ENCODE measurements at regions not wholly inside any gene's neighbourhood (a gene's known extent, or its start where the extent isn't known, plus 50 kb on each side); places are given as distances from the start of the nearest gene placed in this dataset.
"Not testable (repeated sequence)": the region's sequence is repeated elsewhere in the genome, so short reads cannot be mapped to it uniquely, and the experiment has no call there.

DNA sequence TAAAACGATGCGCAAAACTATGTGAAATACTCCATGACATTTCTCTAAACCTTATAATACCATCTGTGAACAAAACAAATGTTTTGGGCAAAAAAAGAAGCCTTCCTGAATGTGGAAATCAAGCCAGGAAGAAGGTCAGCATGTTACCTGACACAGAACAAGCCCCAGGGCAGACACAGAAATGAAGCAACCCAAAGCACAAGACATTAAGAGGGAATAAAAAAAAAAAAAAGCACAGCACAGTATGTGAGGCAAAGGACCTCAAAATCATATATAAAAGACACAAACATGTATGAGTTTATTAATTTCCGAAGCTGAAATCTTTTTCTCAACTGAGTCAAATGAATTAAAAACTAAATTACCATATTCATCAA is 161.8 kb downstream of the SKIDA1 start:
- DNase-seq: no peak

DNA sequence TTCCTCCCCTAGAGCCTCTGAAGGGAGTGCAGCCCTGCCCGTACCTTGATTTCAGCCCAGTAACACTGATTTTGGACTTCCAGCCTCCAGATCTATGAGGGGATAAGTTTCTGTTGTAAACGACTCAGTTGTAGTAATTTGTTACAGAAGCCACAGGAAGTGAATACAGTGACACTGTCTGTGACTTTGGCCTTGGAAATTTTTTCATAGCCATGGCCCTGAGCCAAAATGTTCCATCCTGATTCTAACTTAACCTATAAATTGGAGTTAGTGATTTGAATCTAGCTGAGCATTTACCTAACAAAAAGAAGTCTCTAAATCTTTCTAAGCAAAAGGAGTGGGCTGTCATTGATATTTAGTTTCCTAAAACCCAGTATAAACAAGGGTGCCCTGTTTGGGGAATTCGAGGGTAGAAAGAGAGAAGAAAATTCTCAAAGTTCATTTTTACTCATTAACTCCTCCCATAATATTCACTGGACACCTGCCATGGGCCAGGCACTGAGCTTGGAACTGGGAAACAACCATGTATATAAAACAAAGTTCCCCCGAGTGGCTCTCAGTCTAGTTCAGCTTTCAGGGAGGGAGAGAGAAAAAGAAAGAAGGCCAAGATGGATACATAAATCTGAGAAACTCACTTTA is 162.3 kb downstream of the SKIDA1 start:
- no peak for DNase-seq

DNA sequence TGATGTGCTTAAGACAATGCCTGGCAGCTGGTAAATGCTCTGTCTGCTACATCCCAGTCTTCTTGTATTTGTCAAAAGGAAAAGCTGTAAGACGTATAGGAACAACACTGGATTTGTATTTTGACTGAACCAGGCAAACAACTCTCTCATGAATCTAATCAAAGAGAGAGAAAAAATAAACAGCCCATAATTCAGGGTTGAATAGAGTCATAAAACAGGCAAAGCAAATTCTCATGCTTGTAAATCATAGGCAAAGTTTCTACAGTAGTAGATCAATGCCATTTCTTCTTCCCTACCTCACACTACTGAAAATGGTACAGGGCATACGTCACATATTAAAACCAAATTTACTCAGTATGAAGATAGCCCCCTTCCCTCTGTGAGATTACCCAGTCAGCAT is 166.3 kb downstream of the SKIDA1 start:
- DNase-seq: no peak

DNA sequence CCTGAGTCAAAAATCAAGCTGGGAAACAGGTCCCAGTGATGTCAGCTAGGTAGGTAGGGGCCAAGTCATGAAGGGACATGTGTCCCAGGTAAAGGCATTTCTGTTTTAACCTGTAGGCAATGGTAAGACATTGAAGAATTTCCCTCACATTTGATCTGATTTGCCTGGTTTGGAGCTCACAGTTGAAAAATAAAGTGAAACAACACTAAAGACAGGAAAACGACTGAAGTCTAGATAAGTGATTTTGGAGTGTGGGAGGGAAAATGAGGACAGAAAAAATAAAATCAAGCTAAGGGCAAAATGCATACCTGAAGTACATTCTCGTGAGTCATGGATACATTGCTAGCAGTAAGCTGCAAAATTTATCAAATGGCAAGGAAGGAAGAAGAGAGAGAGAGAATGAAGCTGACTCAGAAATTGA is 169.9 kb downstream of the SKIDA1 start:
- no peak for DNase-seq

DNA sequence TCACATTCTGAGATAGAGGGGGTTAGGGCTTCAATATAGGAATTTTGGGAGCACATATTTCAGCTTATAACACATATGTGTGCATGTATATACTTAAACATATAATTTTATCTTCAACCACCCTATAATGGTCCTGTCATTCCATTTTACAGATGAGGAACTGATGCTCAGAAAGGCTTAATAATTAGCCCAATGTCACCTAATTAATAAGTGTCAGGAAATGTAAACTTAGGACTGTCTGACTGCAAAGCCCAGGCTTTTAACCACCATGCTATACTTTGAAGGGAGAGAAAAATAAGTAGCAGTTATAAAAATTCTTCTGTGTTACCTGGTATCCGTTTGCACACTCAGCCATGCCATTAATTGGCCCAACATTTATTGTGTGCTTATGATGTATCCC is 172.6 kb downstream of the SKIDA1 start:
- no peak for DNase-seq

DNA sequence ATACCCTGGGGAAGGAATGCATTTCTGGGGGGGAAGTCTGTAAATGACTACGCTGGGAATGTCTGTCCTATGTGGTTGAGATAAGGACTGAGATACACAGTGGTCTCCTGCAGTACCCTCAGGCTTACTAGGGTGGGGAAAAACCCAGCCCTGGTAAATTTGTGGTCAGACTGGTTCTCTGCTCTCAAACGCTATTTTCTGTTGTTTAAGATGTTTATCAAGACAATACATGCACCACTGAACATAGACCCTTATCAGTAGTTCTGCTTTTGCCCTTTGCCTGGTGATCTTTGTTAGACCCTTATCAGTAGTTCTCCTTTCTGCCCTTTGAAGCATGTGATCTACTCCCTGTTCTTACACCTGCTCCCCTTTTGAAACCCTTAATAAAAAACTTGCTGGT is 173.9 kb downstream of the SKIDA1 start:
- DNase-seq: not testable (repeated sequence)

DNA sequence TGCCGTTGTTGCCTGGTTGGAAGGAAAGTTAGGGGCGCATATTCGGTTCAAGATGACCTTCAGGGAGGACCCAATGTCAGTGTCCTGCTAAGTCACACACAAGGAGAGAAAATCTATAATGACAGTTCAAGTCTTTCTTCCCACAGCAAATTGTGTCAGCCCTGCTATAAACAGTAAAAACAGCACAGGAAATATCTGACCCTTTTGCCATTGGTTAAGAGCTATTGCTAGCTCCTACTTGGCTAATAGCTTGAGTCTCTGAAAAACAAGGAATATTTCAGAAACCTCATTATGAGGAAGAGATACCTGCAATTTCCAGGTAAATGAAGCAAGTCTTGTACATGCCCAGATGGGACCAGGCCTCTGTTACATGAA is 175.6 kb downstream of the SKIDA1 start:
- DNase-seq: no peak

DNA sequence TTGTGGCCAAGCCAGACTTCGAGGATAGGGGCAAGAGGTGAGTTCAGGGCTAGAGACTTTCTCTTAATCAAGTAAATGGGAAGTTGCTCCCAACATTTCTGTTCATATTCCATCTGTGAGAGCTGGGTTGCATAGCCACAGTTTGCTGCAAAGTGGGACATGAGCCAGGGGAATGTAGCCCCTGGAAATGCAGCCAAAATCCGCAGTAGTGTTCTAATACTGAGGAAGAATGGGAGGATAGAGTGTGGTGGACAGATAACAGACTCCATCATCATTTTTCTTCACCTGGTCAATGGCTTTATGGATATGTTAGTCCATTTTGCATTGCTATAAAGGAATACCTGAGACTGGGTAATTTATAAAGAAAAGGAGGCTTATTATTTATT is 177.7 kb downstream of the SKIDA1 start:
- no peak for DNase-seq

DNA sequence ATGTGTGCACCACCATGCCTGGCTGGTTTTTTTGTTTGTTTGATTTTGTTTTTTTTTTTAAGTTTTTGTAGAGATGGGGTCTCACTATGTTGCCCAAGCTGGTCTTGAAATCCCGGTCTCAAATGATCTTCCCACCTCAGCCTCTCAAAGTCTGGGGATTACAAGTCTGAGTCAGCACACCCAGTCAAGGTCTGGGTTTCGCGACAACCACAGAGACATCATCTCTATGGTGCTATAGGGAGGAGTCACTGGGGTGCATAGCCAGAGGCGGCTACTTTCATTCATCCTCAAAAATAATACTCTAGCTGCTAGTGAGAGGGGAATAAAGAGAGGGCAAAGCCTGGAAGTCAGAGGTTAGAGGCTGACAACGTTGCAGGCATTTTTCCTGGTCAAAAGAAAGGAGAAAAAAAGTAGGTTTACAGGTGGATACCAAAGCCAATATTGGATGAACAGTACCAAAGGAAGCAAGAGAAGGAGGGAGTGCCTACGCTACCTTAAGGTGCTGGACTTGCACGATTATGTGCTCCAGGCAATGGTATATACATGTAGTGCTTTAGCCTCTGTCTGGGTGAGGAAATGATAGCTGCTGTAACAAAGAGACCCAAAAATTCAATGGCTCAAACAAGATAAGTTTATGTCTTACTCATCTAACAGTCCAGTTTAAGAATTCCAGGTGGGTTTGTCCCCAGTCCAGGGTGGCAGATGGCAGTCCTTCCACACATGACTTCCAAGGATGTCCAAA is 178.3 kb downstream of the SKIDA1 start:
- DNase-seq: no peak

DNA sequence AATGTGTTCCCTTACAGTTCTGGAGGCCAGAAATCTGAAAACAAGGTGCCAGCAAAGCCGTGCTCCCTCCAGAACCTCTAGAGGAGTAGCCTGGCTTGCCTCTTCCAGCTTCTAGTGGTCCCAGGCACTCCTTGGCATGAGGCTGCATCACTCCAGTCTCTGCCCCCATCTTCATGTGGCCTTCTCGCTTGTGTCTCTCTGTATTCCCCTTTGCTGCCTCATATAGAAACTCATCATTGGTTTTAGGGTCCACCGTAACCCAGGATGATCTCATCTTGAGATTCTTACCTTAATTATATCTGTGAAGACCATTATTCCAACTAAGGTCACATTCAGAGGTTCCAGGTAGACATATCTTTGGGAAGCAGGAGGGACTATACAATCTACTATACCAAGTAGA is 182.4 kb downstream of the SKIDA1 start:
- DNase-seq: no peak

DNA sequence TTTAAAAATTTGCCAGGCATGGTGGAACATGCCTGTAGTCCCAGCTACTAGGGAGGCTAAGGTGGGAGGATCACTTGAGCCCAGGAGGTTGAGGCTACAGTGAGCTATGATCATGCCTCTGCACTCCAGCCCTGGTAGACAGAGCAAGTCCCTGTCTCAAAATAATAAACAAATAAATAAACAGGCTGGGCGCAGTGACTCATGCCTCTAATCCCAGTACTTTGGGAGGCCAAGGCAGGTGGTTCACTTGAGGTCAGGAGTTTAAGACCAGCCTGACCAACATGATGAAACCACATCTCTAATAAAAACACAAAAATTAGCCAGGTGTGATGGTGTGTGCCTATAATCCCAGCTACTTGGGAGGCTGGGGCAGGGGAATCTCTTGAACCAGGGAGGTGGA is 183.0 kb downstream of the SKIDA1 start:
- DNase-seq: not testable (repeated sequence)

DNA sequence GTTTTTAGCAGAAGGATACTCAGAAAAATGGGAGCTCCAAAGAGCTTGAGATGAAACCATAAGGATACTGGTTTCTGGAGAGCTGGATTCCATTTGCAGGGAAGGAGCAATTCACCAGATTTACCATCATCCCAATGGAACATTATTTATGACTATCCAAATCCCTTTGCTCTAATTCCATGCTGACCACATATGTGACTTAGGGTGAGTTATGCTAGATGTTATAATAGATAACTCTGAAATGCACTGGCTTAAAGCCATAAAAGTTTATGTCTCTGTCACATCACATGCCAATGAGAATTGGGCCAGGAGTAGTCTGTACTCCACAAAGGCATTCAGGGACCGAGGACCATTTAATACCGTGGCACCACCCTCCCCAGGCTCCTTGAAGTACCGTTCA is 185.2 kb downstream of the SKIDA1 start:
- DNase-seq: no peak

DNA sequence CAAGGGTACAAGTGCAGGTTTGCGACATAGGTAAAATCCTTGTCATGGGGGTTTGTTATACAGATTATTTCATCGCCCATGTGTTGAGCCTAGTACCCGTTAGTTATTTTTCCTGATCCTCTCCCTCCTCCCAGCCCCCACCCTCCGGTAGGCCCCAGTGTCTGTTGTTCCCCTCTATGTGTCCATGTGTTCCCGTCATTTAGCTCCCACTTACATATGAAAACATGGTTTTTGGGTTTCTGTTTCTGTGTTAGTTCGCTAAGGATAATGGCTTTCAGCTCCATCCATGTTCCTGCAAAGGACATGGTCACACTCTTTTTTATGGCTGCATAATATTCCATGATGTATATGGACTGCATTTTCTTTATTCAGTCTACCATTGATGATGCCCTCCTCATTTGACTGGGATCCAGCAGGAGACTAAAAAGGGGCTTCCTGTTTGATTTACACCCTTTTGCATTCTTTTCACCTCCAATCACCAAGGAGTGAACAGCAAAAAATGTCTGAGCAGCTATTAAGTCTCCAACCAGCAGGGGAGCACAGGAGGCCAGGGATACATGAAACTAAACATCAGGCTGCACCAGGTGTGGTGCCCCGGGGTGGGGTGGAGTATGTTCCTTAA is 188.2 kb downstream of the SKIDA1 start:
- no peak for DNase-seq

DNA sequence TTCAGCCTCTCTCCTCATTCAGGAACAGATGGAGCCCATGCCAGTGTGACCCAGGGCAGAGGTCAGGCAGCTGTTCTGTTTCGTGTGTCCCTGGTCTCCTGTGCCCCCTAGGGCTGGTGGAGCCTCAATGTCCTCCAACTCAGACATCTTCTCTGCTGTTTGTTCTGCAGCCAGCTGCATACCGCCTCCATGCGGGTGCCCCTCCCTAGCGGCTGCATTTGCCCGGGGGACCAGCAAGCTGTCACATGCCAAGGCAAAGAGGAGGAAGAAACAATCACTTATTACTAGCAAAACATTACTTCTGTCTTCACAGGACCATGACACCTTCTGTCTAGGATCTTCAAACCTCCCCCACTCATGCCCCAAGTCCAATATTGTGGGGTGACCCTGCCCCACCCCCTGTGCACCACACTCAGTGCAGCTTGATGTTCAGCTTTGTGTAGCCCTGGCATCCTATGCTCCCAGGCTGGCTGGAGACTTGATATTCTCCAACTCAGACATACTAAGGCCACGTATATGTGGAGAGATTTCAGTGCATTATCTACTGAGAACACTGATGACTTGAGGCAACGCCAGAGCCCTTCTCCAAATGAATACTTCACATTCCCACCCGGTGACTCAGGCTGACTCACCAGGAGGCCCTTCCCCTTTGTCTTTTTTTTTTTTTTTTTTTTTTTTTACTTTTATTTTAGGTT is 188.9 kb downstream of the SKIDA1 start:
- no peak for DNase-seq

DNA sequence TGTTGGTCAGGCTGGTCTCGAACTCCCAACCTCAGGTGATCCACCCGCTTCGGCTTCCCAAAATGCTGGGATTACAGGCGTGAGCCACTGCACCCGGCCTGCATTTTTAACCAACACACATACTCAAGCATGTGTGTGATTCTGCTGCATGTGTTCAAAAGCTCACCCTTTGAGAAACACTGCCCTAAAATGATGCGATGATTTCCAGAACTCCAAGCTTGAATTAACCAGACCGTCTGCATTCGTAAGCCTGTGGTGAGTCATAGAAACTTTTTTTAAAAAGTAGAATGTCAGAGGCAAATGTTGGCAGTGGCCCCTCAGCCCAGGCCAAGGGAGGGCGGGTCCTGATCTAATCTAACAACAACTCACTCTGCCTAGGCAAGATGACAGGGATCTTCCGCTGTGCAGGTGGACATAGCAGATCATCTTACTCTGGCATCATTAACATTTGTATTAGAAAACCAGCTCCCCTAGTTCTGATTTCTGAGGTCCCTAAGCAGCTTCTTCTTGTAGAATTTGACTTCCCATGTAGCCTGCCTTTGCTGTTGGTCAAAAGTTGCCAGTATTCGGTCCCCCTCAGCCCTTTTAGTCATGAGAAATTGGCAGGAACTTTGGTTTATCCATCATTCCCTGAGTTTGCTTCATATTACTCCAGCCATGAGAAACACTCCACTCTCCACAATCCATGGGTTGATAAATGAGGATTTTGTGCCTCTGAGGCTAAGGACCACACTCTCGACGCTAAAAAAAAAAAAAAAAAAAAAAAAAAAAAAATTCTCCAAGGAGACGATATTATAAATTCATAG is 190.4 kb downstream of the SKIDA1 start:
- DNase-seq: no peak

DNA sequence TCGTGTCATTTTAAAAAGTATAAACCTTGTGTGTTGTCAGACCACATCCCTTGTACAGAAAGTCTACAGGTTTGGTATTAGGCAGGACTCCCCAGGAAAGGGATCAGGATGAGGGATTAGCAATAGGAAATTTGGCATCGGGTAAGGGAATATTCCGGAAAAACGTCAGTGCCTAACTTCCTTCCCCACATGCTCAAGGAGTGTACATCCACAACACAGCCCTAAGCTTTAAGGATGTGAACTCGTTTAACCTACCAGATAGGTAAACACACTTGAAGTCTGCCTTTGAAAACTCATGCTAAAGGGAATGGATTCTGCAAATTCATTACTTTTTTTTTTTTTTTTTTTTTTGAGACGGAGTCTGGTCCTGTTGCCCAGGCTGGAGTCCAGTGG is 194.9 kb downstream of the SKIDA1 start:
- no peak for DNase-seq

DNA sequence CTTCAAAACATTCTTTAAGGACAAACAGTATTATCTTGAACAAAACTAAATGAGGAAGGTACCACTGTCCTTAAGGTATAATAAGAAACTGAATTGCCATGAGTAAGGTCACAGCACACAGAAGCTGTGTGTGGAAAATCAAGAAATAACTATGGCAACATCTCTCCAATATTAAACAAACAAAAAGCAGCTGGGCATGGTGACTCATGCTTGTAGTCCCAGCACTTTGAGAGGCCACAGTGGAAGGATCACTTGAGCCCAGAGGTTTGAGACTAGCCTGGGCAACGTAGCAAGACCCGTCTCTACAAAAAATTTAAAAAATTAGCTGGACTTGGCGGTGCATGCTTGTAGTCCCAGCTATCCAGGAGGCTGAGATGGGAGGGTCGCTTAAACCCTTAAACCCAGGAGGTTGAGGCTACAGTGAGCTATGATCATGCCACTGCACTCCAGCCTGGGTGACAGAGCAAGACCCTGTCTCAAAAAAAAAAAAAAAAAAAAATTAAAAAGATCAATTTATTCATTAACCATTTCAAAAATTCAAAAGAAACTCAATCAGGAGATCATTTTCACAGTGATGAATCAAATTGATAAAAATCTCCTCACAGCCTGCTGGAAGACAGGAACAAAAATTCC is 195.4 kb downstream of the SKIDA1 start:
- no peak for DNase-seq

DNA sequence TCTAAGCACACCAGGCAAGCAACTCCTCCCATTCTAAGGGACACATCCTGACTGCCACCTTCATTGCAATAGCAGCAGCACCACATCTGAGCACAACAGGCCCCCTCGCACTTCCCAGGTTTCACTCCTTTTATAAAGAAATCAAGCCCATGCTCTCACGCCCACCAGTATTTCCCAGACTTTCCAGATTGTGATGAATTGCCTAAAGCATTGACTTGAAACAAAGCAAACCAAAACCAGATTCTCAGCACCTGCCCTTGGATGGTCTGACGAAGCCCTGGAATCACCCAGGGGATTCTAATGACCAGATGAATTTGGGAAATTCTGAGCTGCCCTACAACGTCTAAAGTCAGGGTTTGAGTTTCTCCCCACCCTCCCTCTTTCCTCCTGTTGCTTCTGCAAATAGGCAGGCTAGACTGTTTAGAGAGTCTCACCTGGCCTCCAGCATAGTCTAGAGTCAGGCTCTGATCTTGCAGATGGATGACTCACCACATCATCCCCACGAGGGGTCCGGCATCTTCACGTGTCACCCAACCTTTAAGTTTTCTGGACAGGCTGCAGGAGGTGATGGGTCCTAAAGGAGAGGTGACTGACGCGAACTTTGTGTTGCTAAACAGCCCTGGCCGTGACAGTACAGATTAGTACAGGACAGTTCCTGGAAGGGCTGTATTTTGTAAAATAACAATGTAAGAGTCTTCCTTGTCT is 198.0 kb downstream of the SKIDA1 start:
- DNase-seq: no peak

DNA sequence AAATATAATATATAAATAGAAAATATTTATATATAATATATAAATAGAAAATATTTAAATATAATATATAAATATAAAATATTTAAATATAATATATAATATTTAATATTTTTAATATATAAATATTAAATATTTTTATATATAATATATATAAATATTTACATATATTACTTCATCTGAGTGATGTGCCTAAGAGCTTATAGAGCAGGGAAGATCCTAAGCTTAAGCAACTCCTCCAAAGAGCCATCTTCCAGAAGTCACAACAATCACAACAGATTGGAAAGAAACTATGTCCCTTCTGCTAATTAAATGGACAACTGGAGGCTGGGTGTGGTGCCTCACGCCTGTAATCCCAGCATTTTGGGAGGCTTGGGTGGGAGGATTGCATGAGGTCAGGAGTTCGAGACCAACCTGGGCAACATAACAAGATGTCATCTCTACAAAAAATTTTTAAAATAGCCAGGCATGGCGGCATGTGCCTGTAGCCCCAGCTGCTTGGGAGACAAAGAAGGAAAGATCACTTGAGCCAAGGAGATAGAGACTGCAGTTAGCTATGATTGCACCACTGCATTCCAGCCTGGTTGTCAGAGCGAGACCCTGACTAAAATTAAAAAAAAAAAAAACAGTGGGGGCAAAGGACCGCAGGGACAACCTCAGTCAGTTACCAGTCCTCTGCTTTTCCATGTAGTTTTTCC is 198.7 kb downstream of the SKIDA1 start:
- no peak for DNase-seq

DNA sequence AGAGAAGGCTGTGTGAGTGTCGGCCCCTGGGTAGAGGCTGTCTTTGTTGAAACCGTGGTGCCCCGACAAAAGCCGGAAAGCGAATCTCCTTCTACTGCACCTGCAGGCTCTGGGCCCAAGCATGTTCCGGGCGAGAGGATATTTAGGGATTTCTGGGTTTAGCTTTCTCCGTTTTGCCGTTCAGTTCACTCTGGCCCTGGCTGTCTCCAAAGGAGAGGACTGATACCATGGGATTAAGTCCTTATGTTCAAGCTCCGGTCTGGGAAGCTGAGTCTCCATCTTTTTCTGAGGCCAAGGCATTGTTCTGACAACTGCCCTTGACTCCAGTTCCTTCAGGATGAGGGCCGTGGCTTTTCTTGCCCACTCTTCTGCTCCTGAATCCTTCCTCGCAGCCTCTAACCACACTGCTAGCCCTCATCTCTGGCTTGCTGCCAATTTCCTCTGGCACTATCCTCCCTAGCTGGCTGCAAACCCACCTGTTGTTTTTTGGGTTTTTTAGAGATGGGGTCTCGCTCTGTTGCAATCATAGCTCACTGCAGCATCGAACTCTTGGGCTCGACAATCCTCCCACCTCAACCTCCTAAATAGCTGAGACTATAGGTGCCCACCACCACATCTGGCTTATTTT is 206.8 kb downstream of the SKIDA1 start:
- DNase-seq: no peak

DNA sequence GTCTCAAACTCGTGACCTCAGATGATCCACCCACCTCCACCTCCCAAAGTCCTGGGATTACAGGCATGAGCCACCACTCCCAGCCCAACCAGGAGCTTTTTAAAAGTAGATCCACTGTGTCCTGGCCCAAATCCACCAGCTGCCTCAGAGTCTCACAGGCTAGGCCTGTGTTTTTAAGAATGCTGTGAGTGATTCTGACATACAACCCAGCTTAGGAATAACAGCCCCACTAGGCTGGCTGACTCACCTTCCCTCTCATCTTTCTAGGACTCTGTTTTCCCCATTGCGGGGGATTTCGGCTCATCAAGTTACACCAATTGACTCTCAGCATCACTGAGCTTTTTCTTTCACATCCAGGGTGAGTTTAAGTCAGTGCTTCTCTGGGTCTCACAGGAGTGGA is 207.6 kb downstream of the SKIDA1 start:
- no peak for DNase-seq
